Neuron (in vitro differentiated cells): ENCODE measurements at regions not wholly inside any gene's neighbourhood (a gene's known extent, or its start where the extent isn't known, plus 50 kb on each side); places are given as distances from the start of the nearest gene placed in this dataset.

Experiments used
- H2AFZ ChIP-seq: one replicate; pipeline ENCODE4 v1.6.1; 2013; ENCODE audit warnings: low read depth, mild to moderate bottlenecking, inconsistent platforms, low read length, moderate library complexity
- H3K27me3 ChIP-seq: one replicate; pipeline ENCODE4 v1.6.1; 2013; ENCODE audit warnings: low read length; ENCODE audit not compliant: insufficient read depth
- H3K36me3 ChIP-seq: one replicate; pipeline ENCODE4 v1.6.1; 2013; ENCODE audit warnings: low read length; ENCODE audit not compliant: insufficient read depth
- H3K4me1 ChIP-seq: one replicate; pipeline ENCODE4 v1.6.1; 2013; ENCODE audit warnings: low read length; ENCODE audit not compliant: insufficient read depth
- H3K4me3 ChIP-seq: 2 replicates; pipeline ENCODE4 v1.5.1; 2013; ENCODE audit warnings: mild to moderate bottlenecking, low read length, moderate library complexity
- H3K9me3 ChIP-seq: one replicate; pipeline ENCODE4 v1.6.1; 2013; ENCODE audit warnings: low read length

GRCh38 chr1:38293567-38293966, 247.0 kb upstream of the POU3F1 start:
- H3K27me3 ChIP-seq, result no peaks in the 10 kb centered on the region
- H3K9me3 ChIP-seq, result no peaks in the 10 kb centered on the region
- no peak overlapping the region for H2AFZ ChIP-seq
- H3K36me3 ChIP-seq, result no peaks in the 10 kb centered on the region
- no peak overlapping the region for H3K4me3 ChIP-seq
- H3K4me1 ChIP-seq, result no peaks in the 10 kb centered on the region

DNA sequence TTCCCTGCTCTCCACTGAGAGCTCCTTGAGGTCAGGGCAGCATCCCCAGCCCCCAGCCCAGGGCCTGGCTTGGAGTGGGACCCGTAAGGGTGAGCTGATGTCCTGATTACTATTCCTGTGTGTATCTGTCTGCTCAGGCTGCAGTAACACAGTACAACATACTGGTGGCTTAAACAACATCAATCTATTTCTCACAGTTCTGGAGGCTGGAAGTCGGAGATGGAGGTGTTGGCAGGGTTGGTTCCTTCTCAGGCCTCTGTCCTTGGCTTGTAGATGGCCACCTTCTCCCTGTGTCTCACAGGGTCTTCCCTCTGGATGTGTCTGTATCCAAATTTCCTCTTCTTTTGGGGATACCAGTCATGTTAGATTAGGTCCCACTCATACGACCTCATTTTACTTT, 246.4 kb upstream of the POU3F1 start:
- Histone ChIP-seq H3K36me3 (no peaks in the 10 kb centered on the region), H2AFZ (no peak overlapping the region), H3K27me3 (no peaks in the 10 kb centered on the region), H3K4me3 (no peak overlapping the region), H3K4me1 (peaks cover 4% of the 10 kb centered on the region), H3K9me3 (no peaks in the 10 kb centered on the region)

GRCh38 chr1:38291906-38292521, 245.4 kb upstream of the POU3F1 start:
- no peaks in the 10 kb centered on the region for H3K27me3 ChIP-seq
- H2AFZ ChIP-seq, result no peak overlapping the region
- peaks cover 13% of the 10 kb centered on the region for H3K4me1 ChIP-seq
- no peaks in the 10 kb centered on the region for H3K9me3 ChIP-seq
- H3K4me3 ChIP-seq, result no peak overlapping the region
- no peaks in the 10 kb centered on the region for H3K36me3 ChIP-seq

- H2AFZ ChIP-seq, result no peak overlapping the region
- no peak overlapping the region for H3K4me3 ChIP-seq
- H3K4me1 ChIP-seq, result peaks cover 16% of the 10 kb centered on the region
- no peaks in the 10 kb centered on the region for H3K36me3 ChIP-seq
- no peaks in the 10 kb centered on the region for H3K27me3 ChIP-seq
- no peaks in the 10 kb centered on the region for H3K9me3 ChIP-seq
Observed at GRCh38 chr1:38291336-38291735, 244.7 kb upstream of the POU3F1 start.

DNA sequence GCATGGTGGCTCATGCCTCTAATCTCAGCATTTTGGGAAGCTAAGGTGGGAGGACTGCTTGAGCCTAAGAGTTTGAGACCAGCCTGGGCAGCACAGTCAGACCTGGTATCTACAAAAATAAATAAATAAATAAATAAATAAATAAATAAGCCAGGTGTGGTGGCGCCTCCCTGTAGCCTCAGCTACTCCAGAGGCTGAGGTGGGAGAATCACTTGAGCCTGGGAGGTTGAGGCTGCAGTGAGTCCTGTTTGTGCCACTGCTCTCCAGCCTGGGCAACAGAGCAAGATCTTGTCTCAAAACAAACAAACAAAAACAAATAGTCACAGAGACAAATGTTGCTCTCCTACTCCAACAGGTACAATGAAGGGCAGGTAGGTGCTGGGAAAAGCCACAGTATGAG, 242.4 kb upstream of the POU3F1 start:
- Histone ChIP-seq H3K4me3 (no peak overlapping the region), H3K9me3 (no peaks in the 10 kb centered on the region), H3K27me3 (no peaks in the 10 kb centered on the region), H3K4me1 (peaks cover 16% of the 10 kb centered on the region), H3K36me3 (no peaks in the 10 kb centered on the region), H2AFZ (no peak overlapping the region)

DNA sequence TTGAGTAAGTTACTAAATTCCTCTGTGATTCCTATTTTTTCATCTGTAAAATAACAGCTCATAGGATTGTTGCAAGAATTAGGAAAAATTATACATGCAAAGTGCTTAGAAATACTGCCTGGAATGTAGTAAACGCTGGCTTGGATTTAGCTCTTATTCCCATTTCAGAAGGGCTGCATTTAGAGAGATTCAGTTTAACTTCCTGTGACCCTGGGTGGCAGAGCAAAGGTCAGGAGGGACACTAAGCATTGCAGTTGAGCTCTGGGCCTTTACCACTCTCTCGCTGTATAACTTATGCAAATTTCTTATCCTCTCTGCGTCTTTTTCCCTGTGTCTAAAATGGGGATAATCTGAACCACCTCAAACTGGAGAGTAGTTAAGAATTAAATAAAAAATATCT, 241.0 kb upstream of the POU3F1 start:
- no peak overlapping the region for H2AFZ ChIP-seq
- H3K4me3 ChIP-seq, result no peak overlapping the region
- no peaks in the 10 kb centered on the region for H3K9me3 ChIP-seq
- H3K36me3 ChIP-seq, result no peaks in the 10 kb centered on the region
- peaks cover 16% of the 10 kb centered on the region for H3K4me1 ChIP-seq
- H3K27me3 ChIP-seq, result no peaks in the 10 kb centered on the region

GRCh38 chr1:38287036-38287435, 240.4 kb upstream of the POU3F1 start:
- Histone ChIP-seq H2AFZ (no peak overlapping the region), H3K9me3 (no peaks in the 10 kb centered on the region), H3K36me3 (no peaks in the 10 kb centered on the region), H3K4me3 (no peak overlapping the region), H3K27me3 (no peaks in the 10 kb centered on the region), H3K4me1 (peaks cover 16% of the 10 kb centered on the region)

DNA sequence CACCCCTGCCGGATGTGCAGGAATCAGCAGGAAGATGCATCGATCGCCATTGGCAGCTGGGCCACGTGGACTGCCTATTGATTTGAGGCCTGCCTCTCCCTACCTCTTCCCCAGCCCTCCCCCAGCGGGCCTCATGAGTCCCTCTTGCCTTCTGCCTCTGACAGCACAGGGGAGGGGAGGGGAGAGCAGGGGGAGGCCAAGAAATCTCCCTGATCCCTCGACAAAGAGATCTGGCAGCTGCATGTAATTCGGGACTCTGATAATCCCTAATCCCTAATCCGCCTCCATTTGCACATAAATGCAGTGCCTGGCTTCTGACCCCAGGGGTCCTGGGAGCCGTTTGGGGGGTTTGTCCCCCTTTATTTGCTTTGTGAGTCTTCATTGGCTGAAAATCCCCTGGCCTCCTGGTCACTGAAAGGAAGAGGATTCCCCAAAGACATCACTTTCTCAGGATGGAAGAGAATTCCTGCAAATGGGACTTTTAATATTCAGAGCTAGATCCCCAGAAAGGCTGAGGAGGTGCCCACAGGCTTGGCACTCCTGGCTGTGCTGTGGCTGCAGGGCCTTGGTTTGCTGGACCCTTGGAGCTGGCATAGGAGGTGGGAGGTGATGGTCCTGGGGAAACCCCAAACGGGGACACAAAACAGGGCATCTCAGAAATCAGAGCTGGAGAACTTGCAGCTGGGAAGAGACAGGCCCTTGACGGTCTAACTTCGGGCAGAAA, 239.4 kb upstream of the POU3F1 start:
- H3K4me1 ChIP-seq, result peaks cover 16% of the 10 kb centered on the region
- no peaks in the 10 kb centered on the region for H3K27me3 ChIP-seq
- H3K36me3 ChIP-seq, result no peaks in the 10 kb centered on the region
- no peak overlapping the region for H3K4me3 ChIP-seq
- H3K9me3 ChIP-seq, result no peaks in the 10 kb centered on the region
- no peak overlapping the region for H2AFZ ChIP-seq

GRCh38 chr1:38284953-38285352, 238.4 kb upstream of the POU3F1 start:
- Histone ChIP-seq H2AFZ (no peak overlapping the region), H3K4me3 (no peak overlapping the region), H3K9me3 (no peaks in the 10 kb centered on the region), H3K4me1 (peaks cover 16% of the 10 kb centered on the region), H3K27me3 (no peaks in the 10 kb centered on the region), H3K36me3 (no peaks in the 10 kb centered on the region)

DNA sequence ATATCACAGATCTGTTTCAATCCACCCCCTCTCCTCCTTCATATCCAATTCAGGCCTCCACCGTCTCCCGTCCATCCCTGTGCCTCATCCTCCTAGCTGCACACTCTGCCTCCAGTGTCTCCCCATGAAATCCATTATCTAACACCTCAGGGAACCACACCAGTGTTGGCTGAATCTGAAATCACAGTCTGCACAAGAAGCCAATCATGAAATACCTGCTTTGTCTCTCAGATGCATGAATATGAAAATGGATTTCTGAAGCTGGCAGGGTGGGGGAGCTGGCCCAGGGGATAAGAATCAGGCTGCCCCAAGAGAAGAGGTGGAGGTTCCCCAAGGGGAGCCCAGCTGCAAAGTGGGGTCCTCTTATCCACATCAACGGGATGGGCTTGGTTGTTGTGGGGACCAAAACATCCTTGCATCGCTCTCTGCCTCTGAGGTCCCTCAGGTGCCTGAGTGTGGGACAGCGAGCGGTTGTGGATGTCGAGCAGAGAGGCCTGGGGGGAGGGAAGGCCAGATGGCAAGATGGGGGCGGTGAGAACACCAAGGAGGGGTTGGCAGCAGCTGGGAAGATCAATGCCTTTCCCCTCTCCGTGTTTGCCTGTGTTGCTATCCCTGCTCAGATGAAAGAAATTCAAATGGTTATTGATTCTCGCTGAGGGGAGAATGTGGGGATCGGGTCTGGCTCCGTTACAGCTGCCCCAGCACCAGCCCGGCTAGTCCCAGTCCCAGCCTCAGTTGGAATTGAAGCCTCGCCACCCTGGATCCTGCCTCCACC, 237.3 kb upstream of the POU3F1 start:
- no peak overlapping the region for H3K4me3 ChIP-seq
- no peaks in the 10 kb centered on the region for H3K36me3 ChIP-seq
- H3K9me3 ChIP-seq, result no peaks in the 10 kb centered on the region
- H3K27me3 ChIP-seq, result no peaks in the 10 kb centered on the region
- peaks cover 16% of the 10 kb centered on the region for H3K4me1 ChIP-seq
- no peak overlapping the region for H2AFZ ChIP-seq

- H2AFZ ChIP-seq, result no peak overlapping the region
- peaks cover 18% of the 10 kb centered on the region for H3K4me1 ChIP-seq
- no peaks in the 10 kb centered on the region for H3K9me3 ChIP-seq
- H3K27me3 ChIP-seq, result no peaks in the 10 kb centered on the region
- no peaks in the 10 kb centered on the region for H3K36me3 ChIP-seq
- H3K4me3 ChIP-seq, result no peak overlapping the region
Observed at GRCh38 chr1:38279148-38279547, 232.6 kb upstream of the POU3F1 start.

- Histone ChIP-seq H3K27me3 (no peaks in the 10 kb centered on the region), H2AFZ (no peak overlapping the region), H3K4me1 (peaks cover 32% of the 10 kb centered on the region), H3K36me3 (no peaks in the 10 kb centered on the region), H3K4me3 (no peak overlapping the region), H3K9me3 (no peaks in the 10 kb centered on the region)
Observed at GRCh38 chr1:38277646-38278045, 231.1 kb upstream of the POU3F1 start.

- H3K27me3 ChIP-seq, result no peaks in the 10 kb centered on the region
- H3K9me3 ChIP-seq, result no peaks in the 10 kb centered on the region
- peaks cover 34% of the 10 kb centered on the region for H3K4me1 ChIP-seq
- no peaks in the 10 kb centered on the region for H3K36me3 ChIP-seq
- no peak overlapping the region for H3K4me3 ChIP-seq
- no peak overlapping the region for H2AFZ ChIP-seq
Observed at GRCh38 chr1:38275960-38276359, 229.4 kb upstream of the POU3F1 start.
